ENCODE measurements at regions not wholly inside any gene's neighbourhood (a gene's known extent, or its start where the extent isn't known, plus 50 kb on each side); places are given as distances from the start of the nearest gene placed in this dataset.

GRCh38 chr5:71838286-71838685, 119.2 kb downstream of the CARTPT start:
- TF ChIP-seq, protein P1, sequence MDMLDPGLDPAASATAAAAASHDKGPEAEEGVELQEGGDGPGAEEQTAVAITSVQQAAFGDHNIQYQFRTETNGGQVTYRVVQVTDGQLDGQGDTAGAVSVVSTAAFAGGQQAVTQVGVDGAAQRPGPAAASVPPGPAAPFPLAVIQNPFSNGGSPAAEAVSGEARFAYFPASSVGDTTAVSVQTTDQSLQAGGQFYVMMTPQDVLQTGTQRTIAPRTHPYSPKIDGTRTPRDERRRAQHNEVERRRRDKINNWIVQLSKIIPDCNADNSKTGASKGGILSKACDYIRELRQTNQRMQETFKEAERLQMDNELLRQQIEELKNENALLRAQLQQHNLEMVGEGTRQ (IDR thresholded peaks at IDR 0.05; ENCODE audit: low read depth, low read length), result no peak
- TF ChIP-seq POLR2A (IDR thresholded peaks at IDR 0.05; ENCODE audit: low read depth, low read length), result no peak
- TF ChIP-seq, protein P2, sequence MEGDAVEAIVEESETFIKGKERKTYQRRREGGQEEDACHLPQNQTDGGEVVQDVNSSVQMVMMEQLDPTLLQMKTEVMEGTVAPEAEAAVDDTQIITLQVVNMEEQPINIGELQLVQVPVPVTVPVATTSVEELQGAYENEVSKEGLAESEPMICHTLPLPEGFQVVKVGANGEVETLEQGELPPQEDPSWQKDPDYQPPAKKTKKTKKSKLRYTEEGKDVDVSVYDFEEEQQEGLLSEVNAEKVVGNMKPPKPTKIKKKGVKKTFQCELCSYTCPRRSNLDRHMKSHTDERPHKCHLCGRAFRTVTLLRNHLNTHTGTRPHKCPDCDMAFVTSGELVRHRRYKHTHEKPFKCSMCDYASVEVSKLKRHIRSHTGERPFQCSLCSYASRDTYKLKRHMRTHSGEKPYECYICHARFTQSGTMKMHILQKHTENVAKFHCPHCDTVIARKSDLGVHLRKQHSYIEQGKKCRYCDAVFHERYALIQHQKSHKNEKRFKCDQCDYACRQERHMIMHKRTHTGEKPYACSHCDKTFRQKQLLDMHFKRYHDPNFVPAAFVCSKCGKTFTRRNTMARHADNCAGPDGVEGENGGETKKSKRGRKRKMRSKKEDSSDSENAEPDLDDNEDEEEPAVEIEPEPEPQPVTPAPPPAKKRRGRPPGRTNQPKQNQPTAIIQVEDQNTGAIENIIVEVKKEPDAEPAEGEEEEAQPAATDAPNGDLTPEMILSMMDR (conservative IDR thresholded peaks at IDR 0.05; ENCODE audit: low read depth, low read length), result no peak
- TF ChIP-seq RAD21 (IDR thresholded peaks at IDR 0.05; ENCODE audit: low read length), result no peak

All from IMR-90 (cell line).